SKM-1 (cell line): ENCODE measurements at regions not wholly inside any gene's neighbourhood (a gene's known extent, or its start where the extent isn't known, plus 50 kb on each side); places are given as distances from the start of the nearest gene placed in this dataset.
"Not testable (repeated sequence)": the region's sequence is repeated elsewhere in the genome, so short reads cannot be mapped to it uniquely, and the experiment has no call there.

Source experiments
- DNase-seq: peaks from one replicate; lab custom pipeline; 2025; ENCODE audit not compliant: unreplicated experiment; lab: John Stamatoyannopoulos, UW

DNA sequence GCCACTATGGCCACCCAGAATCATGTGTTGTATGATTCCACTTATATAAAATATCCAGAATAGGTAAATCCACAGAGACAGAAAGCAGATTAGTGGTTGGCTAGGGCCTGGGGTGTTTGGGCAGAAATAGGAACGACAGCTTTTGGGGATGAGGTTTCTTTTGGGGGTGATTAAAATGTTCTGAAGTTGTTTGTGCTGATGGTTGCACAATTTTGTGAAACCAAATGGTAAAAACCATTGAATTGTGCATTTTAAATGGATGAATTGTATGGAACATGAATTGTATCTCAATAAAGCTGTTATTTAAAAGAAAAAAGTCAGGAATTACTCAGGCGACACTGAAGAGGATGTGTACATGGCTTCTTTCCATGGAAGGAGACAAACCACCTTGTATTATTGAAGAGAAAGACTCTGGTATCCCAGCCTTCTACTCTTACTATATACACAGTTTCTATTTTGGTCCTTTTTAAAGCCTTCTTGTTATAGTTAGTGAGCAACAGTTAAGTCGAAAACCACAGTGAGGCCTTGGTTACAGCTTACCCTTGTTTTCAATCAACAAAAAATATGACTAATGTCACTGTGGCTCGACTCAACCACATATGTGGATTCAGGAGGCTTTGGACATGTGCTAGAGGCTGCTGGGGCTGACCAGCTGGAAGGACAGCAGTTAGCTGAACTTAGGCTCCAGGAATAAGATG is 57.1 kb upstream of the KMT2E start:
- peak; percentile 45 for DNase-seq

DNA sequence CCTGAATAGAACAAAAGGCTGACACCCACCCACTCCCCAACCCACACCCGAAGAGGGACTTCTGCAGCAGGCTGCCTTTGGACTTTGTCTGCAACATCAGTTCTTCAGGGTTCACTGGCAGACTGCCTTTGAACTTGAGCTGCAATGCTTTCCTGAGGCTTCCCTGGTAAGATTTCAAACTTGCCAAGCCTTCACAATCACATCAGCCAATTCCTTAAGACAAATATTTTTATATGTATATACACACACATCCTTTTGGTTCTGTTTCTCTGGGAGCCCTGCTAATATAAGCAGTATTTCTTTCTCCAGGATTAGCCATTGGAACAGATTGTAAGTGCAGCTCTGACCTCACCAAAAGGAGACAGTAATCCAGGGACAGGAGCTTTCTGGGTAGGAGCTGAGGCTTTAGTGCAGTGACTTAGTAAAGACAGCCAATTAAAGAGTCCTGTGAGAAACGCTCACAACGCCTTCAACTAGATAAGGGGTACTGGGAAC is 55.6 kb upstream of the KMT2E start:
- DNase-seq, result no peak

DNA sequence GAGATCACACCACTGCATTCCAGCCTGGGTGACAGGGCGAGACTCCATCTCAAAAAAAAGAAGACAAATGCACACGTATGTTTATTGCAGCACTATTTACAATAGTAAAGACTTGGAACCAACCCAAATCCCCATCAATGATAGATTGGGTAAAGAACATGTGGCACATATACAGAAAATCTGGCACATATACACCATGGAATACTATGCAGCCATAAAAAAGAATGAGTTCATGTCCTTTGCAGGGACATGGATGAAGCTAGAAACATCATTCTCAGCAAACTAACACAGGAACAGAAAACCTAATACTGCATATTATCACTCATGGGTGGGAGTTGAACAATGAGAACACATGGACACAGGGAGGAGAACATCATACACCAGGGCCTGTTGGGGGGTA is 54.5 kb upstream of the KMT2E start:
- DNase-seq, result not testable (repeated sequence)

DNA sequence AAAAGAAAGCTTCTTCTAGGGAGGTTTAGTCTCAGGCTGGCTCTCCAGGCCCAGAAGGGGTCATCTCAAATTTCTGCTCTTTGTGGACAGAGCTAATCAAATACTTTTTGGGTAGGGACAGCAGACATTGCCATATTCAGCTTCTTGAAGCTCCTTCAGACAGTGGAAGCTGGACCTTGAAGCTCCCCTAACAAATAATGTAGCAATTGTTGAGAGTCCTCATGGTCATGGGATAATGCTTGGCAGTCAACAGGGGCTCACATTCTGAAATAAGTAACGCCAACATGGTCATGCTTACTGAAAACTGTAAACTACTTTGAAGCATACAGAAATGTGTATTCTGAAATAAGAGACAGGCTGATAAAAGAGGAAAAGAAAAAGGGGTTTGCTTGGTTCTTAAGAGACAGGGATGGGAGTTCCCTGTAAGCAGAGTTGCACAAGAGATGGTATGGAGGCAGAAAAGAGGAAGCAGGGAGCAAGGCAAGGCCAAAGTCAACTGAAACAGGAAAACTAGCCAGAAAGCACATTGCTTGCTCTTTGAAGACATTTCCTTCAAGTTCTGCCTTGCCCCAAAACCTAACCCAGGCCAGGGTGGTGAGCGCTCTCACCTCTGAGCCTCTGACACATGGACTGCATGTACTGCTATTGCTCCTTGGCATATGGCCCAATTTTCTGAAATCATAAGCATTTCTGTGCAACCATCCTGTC is 53.1 kb upstream of the KMT2E start:
- DNase-seq, result peak; percentile 97

DNA sequence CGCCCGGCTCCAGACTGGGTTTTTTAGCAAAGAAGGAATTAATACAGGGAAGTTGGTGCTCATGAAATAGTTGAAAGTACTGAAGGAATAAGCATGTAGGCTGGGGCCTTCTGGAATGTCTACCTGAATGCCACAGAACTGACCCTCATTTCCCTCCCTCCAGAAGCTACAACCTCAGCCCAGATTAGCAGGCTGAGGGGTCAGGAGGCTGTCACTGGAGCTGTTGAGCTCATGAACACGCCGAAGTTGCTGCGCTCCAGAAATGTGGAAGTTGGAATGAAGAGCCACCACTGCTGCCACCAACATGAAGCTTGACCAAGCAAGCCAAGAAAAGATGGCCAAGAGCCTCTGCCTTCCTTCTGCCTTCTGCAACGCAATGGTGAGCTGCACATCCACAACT is 52.2 kb upstream of the KMT2E start:
- DNase-seq, result no peak

DNA sequence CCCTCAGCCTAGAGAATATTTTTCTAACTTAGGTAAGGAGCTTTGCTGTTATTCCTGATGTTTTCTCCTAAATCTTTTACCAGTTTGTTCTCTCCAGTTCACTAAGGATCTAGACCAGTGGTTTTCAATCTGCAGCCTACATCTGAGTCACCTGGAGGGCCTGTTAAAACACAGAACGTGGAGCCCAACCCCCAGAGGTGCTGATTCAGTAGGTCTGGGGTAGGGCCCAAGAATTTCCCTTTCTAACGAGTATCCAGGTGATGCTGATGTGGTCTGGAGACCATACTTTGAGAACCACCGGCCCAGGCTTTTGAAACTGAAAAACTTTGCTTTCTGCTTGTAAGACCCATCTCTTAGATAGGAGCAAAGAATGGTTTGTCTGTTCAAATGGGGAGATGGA is 51.2 kb upstream of the KMT2E start:
- no peak for DNase-seq

DNA sequence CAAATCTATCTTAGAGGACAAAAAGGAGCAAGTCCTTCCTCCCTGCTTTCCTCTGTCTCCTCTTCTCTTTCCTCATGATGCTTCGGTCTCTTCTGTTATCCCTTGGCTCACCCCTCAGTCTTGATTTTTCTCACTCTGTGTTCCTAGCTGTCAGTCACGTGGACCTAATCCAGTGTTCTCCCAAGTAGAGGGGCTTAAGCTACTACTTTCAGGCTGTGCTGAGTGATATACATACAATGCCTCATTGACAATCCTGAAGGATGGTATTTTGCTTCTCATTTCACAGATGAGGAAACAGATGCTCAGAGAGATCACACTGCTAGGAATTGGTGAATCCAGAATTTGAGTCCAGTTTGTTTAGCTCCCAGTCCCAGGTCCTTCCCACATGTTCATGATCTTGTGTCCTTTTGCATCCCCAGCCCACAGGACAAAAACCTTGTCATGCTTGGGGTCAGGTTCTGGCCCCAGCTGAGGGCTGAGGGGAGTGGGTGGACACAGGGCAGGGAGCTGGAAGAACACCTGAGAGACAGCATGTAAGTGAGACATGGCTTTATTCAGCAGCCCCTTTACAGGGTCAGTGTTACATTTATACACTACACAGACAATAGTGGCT is 50.5 kb upstream of the KMT2E start:
- DNase-seq, result no peak

DNA sequence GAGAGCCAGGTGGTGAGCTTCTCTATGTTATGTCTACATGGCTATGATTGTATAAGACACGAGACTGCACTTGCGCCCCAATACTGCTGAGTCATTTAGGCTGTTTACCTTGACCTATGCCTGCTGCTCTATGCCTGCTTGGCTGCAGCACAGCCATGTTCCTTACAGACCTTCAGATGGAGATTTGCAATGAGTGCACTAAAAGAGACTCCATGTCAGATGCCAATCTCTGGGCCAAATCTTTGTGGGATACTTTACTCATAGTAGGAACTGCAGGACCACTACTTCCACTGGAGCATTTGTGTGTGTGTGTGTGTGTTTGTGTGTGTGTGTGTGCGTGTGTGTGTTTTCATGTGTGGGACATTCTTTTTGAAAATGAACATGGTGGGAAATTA is 50.0 kb upstream of the KMT2E start:
- DNase-seq, result no peak
